ENCODE measurements at regions not wholly inside any gene's neighbourhood (a gene's known extent, or its start where the extent isn't known, plus 50 kb on each side); places are given as distances from the start of the nearest gene placed in this dataset.
"Not testable (repeated sequence)": the region's sequence is repeated elsewhere in the genome, so short reads cannot be mapped to it uniquely, and the experiment has no call there.

- no peak for DNase-seq (ENCODE audit: low spot score)
These were observed 112.8 kb downstream of the LUZP4 start for GRCh38 chrX:115402299-115402698.

- DNase-seq (ENCODE audit: low spot score): no peak
These were observed 119.4 kb downstream of the LUZP4 start for GRCh38 chrX:115408771-115409400.

- no peak for DNase-seq (ENCODE audit: low spot score)
These were observed 120.0 kb downstream of the LUZP4 start for GRCh38 chrX:115409551-115409950.

- DNase-seq (ENCODE audit: low spot score): no peak
These were observed 121.4 kb downstream of the LUZP4 start for GRCh38 chrX:115410731-115411428.

GRCh38 chrX:115413246-115413878, 123.8 kb downstream of the LUZP4 start:
- DNase-seq (ENCODE audit: low spot score): no peak

GRCh38 chrX:115419069-115419468, 129.6 kb downstream of the LUZP4 start:
- no peak for DNase-seq (ENCODE audit: low spot score)

GRCh38 chrX:115423086-115423485, 133.6 kb downstream of the LUZP4 start:
- no peak for DNase-seq (ENCODE audit: low spot score)

GRCh38 chrX:115425359-115425758, 135.6 kb upstream of the PLS3 start:
- DNase-seq (ENCODE audit: low spot score): no peak

- no peak for DNase-seq (ENCODE audit: low spot score)
These were observed 133.0 kb upstream of the PLS3 start for GRCh38 chrX:115427861-115428410.

- DNase-seq (ENCODE audit: low spot score): not testable (repeated sequence)
These were observed 126.1 kb upstream of the PLS3 start for GRCh38 chrX:115434834-115435233.

- DNase-seq (ENCODE audit: low spot score): no peak
These were observed 123.0 kb upstream of the PLS3 start for GRCh38 chrX:115437841-115438595.

GRCh38 chrX:115448146-115448545, 112.8 kb upstream of the PLS3 start:
- no peak for DNase-seq (ENCODE audit: low spot score)

- DNase-seq (ENCODE audit: low spot score): no peak
These were observed 111.2 kb upstream of the PLS3 start for GRCh38 chrX:115449742-115450141.

GRCh38 chrX:115452251-115452650, 108.7 kb upstream of the PLS3 start:
- DNase-seq (ENCODE audit: low spot score): no peak

- DNase-seq (ENCODE audit: low spot score): no peak
These were observed 100.8 kb upstream of the PLS3 start for GRCh38 chrX:115459883-115460880.

- no peak for DNase-seq (ENCODE audit: low spot score)
These were observed 98.6 kb upstream of the PLS3 start for GRCh38 chrX:115462406-115462805.

GRCh38 chrX:115467961-115468360, 93.0 kb upstream of the PLS3 start:
- no peak for DNase-seq (ENCODE audit: low spot score)

GRCh38 chrX:115472131-115472530, 88.8 kb upstream of the PLS3 start:
- no peak for DNase-seq (ENCODE audit: low spot score)

GRCh38 chrX:115486510-115486909, 74.5 kb upstream of the PLS3 start:
- DNase-seq (ENCODE audit: low spot score): no peak

GRCh38 chrX:115487608-115488007, 73.4 kb upstream of the PLS3 start:
- no peak for DNase-seq (ENCODE audit: low spot score)

- no peak for DNase-seq (ENCODE audit: low spot score)
These were observed 70.2 kb upstream of the PLS3 start for GRCh38 chrX:115490814-115491213.

All from LoVo (cell line).